ENCODE measurements at regions not wholly inside any gene's neighbourhood (a gene's known extent, or its start where the extent isn't known, plus 50 kb on each side); places are given as distances from the start of the nearest gene placed in this dataset.

DNA sequence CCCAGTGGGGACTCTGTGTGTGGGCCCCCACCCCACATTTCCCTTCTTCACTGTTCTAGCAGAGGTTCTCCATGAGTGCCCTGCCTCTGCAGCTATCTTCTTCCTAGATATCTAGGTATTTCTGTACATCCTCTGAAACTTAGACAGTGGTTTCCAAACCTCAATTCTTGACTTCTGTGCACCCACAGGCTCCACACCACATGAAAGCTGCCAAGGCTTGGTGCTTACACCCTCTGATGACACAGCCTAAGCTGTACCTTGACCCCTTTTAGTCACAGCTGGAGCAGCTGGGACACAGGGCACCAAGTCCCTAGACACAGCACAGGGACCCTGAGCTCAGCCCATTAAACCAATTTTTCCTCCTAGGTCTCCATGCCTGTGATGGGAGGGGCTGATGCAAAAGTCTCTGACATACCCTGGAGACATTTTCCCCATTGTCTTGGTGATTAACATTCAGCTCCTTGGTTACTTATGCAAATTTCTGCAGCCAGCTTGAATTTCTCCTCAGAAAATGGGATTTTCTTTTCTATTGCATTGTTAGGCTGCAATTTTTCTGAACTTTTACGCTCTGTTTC lies 304.5 kb downstream of the OTOL1 start:
- DNase-seq (ENCODE audit: low read depth): no peak

DNA sequence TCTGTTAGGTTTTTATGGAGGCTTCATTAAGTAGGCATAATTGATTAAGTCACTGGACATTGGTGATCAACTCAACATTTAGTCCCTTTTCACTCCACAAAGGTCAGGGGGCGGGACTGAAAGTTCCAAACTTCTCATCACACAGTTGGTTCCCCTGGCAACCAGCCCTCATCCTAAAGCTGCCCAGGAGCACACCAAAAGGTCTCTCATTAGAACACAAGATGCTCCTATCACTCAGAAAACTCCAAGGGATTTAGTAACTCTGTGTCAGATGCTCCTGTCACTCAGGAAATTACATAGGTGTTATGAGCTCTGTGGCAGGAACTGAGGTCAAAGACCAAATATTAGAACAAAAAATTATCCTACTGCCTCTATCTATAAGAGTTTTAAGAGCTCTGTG lies 321.5 kb downstream of the OTOL1 start:
- DNase-seq (ENCODE audit: low read depth): no peak

DNA sequence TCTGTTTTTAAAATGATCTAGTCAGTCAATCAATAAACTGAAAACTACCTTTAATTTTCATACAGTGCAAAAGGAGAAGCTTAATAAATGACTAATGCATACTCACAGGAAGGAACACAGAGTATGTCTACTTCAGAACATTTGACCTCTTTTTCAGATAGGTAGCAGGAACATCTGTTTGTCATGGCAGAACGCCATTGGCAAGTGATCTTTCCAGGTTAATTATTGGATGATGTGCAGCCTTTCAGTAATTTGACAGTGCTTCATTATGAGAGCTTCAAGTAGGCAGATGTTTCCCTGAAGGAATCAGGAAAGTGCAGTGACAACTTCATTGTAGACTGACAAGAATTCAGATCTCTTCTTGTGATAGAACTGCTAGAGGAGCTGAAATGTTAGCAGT lies 325.0 kb downstream of the OTOL1 start:
- no peak for DNase-seq (ENCODE audit: low read depth)

DNA sequence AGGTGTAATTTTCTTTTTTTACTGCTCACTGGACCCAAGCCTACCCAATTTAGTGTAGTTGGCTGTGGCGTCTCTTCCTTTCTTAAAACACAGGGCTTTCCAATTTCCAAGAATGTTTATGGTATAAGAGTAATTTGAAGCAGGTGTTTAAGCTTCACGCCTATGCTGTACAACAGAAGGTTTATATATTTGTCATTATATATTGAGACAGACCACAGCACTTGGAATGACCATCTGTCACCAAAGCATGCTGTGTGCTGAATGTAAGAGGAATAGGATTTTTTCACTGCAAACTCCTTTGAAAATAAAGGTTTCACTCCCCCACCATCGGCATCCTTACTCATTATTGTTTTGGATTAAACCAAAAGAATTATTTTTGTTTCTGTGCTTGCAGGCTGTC lies 325.7 kb downstream of the OTOL1 start:
- DNase-seq (ENCODE audit: low read depth): no peak

DNA sequence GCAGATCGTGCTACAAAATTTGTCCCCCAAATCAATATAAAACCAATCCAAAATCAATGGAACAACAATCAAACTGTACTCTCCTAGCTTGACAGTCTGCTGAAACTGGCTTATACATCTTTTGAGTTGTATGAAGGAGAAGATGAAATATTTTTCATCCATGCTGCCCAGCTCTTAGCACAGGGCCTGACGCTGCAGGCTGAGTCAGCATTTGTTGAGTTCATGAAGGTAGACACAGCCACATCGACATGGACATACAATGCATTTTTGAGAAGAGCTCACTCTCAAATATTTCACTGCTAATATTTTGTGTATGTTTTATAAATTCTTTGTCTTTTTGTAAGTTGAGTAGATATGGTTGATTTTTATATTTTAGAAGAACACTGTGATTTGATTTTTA lies 327.3 kb downstream of the OTOL1 start:
- no peak for DNase-seq (ENCODE audit: low read depth)

DNA sequence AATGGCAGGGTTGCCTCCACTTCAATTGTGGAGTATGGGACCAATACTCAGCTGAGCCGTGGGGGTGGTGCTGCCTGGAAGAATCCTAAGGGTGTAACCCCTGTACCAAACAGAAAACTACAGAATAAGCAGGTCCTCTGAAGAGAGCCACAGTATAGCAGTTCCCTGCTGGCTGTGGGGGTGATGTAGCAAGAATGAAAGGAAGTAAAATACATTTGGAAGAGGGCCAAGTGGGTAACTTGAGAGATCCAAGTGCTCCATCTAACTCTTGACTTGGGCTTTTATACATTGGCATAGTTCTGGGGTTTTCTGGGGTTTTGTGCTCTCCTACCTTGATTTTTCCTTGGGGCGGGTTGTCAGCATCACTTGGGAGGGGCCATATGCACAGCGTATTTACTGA lies 341.4 kb downstream of the OTOL1 start:
- DNase-seq (ENCODE audit: low read depth): no peak

DNA sequence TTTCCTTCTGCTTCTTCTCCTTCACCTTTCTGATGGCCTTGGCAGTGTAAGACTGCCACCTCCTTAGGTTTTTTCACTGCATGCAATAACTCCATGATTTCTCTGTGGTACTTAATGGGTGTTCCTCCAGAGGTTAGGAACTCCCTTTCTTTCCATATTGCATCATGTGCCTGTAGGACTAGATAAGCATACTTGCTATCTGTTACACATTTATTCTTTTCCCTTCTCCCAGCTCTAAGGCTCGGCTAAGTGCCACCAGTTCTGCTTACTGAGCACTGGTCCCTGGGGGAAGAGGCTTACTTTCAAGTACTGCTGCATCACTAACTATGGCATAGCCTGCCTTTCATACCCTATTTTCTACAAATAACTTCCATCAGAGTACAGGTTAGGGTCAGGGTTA lies 351.8 kb downstream of the OTOL1 start:
- DNase-seq (ENCODE audit: low read depth): no peak

DNA sequence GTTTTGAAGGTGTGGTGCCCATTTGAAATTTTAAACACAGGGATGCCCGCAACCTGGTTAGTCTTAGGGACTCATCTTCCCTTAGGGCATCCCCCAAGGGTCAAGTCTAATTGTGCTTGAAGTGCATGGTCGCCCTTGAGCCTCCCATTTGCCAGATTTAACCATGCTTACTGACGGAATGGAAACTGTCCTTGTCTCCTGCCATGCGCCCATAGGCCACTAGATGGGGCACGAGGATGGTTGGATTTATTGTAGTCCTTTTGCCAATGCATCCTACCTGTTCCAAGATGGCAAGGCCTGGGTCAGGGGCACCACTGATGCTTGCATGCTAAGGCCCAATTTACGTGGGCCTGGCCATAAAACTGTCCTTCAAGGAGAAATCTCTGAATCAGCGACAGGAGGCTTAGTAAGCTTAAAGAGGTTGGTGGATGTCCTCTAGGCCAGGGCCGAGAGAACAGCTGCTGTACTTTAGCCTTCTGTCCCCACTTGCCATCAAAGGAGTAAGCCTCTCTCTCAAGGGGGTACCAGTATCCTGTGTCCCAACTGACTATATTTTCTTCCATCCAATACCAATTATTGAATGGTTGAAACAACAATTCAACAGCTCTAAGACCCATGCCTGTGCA lies 355.4 kb downstream of the OTOL1 start:
- DNase-seq (ENCODE audit: low read depth): peak; percentile 17

DNA sequence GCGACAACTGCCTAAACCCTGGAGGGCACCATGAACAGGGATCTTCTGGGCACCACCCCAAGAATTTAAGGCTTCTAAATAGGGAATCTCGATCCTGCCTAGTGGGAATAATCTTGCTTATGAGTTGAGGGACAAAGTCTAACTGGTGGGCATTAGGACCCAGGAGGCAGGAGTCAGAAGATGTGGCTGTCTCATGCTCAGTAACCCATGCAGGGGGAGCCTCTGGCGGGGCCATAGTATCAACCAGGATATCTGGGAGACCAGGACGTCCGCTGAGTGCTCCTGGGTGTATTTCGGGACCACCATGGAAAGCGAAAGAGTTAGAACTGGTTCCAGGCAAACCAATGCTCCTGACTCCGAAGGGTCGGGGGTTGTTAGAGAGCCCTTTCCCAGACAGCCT lies 356.1 kb downstream of the OTOL1 start:
- DNase-seq (ENCODE audit: low read depth): no peak

DNA sequence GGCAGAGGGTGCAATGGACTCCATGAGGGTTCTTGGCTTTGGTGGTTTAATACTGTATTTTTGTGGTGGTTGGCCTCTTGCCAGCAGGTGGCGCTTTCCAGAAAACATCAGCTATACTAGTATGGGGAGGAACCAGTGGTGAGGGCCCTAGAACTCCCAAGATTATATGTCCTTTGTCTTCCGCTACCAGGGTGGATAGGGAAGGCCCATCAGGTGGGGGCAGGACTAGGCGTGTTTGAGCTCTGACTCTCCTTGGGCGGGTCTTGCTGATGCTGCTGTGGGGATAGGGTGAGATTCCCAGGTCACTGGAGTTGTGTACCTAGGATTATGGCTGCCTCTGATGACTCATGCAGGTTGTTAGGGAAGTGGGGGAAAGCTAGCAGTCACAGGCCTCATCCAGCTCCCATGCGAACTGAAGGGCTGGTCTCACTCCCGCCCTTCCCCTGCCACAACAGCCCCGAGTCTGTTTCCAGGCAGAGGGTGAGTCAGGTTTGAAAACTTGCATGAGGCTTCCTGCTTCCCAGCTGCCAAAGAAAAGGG lies 357.7 kb downstream of the OTOL1 start:
- DNase-seq (ENCODE audit: low read depth): no peak

DNA sequence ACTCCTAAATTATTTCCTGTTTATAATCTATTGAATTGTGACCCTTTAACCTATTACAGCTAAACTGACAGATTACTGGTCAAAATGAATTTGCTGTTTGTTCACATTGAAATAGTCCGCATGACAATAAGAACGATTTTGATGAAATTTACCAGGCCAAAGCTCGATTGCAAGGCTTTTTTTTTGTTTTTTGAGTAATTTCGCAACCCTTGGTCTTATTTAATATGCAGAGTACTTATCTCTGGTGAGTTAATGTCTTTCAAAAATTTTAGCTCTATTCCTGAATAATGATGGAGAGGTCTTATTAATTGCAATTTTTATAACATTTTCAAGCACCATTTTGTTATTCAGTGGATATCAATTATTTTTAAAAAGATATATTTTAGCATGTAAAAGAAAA lies 362.4 kb downstream of the OTOL1 start:
- no peak for DNase-seq (ENCODE audit: low read depth)

DNA sequence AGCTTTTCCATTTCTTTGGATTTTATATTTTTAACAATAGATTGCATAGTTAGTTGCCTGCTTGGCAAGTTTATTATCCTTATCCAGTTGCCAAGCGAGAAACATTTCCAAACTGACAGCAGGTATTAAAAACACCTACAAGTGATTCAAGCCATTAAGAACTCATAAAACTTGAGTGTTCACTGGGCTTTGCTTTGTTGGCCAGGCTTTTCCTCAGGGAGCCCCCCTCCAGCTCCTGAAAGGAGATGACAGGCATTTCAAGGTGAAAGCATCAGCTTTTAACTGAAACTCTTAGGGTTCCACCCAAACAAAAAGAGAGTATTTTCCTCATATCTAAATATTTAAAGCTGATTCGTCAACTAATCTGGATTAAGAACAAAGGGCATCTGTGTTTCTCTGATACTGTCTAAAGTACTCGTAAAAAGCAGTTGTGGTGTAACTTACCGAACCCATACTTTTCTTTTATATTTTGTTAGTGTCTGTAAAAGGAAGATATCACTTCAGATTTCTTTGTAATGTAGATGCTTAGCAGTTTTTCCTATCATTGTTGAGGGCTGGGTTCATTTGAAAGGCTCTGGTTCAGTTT lies 363.4 kb downstream of the OTOL1 start:
- DNase-seq (ENCODE audit: low read depth): no peak

DNA sequence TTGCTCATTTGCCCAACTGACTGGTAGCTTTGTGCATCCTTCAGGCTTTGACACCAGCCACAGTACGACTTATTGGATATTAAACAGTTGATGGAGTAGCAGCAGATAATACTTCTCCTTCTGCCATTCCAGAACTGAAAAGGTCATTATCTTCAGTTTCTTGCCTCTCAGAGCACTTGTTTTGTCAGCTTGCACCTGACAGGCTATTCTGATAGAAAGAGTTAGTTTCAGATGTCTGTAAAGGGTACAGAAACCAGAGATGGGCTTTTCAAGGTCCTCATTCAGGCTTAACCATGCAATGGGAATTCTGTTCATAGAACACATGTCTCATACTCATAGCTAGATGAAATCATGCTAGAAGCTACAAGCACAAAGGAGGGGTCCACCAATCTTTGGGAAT lies 367.2 kb downstream of the OTOL1 start:
- no peak for DNase-seq (ENCODE audit: low read depth)

DNA sequence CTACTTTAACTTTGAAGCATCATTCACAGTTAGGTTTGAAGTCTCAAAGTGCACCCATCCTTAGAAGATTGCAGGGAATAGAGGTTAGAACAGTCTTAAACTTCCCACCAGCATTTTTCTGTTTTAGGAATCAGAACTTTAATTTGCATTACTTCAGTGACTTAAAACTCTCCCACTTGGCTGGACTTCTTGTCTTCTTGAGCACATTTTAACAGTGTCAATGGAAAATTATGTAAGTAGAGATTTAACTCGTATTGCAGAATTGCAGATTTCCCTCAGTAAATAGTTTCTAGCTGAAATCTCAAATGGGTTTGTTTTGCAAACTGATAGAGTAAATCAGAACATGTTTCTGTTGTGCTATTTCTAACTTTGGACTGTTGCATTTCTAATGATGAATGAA lies 369.6 kb downstream of the OTOL1 start:
- DNase-seq (ENCODE audit: low read depth): no peak

DNA sequence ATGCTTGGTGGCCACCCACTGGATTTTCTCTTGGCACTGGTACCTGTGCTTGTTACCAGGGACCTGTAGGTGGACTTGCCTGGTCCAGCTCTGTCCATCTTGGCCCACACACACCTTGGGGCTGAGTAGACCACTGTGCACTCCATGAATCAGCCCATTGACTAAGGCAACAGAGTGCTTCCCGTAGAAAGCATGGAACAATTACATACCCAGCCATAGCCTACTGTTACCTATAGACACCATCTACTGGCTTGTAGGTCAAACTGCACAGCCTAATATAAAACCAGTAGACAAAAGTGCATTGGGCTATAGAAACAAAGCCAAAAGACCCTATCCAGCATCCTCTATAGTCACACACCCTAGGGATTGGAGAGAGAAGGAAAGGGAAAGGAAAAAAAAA lies 378.9 kb downstream of the OTOL1 start:
- DNase-seq (ENCODE audit: low read depth): no peak

DNA sequence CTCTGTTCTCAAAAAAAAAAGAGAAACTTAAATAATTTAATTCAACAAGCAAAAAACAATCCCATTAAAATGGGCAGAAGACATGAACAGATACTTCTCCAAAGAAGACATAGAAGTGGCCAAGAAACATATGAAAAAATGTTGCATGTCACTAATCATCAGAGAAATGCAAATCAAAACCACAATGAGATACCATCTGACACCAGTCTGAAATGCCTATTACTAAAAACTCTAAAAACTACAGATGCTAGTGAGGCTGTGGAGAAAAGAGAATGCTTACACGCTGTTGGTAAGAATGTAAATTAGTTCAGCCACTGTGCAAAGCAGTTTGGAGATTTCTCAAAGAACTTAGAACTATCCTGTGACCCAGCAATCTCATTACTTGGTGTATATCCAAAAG lies 382.9 kb downstream of the OTOL1 start:
- no peak for DNase-seq (ENCODE audit: low read depth)

DNA sequence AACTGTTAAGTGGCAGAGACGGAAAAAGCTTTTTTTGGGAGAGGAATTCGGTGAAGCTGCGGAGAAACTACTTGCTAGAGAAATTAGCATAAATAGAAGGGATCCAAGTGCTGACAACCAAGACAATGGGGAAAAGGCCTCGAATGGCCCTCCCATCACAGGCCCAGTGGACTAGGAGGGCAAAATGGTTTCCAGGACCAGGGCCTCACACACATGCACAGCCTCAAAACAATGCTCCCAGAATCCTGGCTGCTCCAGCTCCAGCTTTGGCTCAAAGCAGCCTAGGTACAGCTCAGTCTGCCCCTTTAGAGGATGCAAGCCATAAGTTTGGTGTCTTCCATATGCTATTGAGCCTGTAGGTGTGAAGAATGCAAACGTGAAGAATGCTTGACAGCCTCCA lies 388.2 kb downstream of the OTOL1 start:
- no peak for DNase-seq (ENCODE audit: low read depth)

DNA sequence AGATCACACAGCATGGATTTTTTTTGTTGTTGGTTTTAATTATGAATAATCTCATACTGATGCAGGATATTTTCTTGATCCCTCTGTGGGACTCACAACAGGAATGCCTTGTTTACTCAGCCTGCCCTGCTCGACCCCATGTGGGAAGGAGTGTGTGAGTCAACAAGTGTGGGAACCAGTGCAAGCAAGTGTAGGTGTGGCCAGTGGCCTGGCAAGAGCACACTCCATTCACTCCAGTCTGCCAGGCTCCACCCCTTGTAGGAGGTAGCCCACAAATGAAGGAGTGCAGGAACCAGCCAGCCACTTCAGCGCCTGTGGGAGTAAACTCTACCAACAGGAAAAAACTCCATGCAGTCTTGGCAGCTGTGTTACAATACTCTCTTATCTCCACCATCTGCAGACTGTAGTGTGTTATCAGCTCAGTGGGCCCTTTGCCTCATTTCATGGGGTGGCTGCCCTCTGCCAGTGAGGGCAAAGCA lies 393.6 kb downstream of the OTOL1 start:
- peak; percentile 91 for DNase-seq (ENCODE audit: low read depth)

DNA sequence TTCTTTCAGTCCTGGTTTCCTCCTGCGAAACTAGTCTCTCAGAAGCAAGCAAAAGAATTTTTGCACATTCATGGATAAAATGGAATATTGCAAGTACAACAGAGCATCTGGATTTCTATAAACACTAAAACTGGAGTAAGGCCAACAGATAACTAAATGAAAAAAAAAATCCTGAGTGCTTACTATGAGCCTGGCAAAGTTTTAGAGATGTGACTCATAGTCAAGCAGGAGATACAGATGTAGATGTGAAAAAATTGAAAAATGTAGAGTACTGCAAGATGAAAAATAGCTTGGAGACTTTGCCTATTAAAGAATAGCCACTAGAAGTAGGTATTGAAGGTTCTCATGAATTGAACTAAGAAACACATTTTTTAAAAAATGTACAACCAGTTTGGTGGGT lies 397.4 kb downstream of the OTOL1 start:
- peak; percentile 58 for DNase-seq (ENCODE audit: low read depth)

DNA sequence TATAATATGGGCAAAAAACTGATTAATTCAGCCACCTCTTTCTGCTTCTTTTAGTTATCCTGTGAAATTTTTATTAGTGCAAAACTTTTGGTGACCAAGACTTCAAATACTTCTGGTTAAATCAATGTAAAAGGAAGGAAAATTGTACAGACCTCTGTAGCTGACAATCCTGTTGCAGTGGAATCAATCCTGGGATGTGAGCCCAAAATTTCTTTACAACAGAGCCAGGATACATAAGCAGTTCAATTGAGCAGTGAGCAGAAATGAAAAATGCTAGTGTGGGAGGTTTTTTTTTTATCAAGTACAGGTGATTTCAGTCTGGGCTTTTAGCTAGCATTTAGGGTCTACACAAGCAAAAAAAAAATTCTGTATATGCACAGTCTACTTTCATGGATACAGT lies 398.0 kb downstream of the OTOL1 start:
- no peak for DNase-seq (ENCODE audit: low read depth)

DNA sequence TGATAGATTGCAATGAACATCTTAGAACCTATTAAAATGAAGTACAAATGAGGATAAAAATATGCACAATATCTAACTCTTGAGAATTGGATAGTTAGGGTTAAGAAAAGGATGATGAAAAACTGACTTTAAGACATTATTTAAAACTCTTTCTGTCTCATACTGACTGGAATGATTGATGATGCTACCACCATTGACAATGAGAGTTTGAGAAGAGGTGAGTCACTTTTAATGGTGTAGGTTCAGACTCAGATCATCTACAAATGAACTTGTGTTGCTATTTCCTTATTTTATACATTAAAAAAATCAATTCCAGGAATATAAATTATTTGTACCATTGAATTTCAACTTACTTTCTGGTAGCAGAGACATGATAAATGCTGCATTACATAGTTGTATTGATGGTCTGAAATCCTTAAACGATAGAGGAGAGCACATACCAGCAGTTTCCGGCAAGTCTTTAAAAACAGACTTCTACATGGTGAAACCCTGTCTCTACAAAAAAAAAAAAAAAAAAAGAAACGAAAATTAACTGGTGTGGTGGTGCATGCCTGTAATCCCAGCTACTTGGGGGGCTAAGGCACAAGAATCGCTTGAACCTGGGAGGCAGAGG lies 409.0 kb downstream of the OTOL1 start:
- no peak for DNase-seq (ENCODE audit: low read depth)

DNA sequence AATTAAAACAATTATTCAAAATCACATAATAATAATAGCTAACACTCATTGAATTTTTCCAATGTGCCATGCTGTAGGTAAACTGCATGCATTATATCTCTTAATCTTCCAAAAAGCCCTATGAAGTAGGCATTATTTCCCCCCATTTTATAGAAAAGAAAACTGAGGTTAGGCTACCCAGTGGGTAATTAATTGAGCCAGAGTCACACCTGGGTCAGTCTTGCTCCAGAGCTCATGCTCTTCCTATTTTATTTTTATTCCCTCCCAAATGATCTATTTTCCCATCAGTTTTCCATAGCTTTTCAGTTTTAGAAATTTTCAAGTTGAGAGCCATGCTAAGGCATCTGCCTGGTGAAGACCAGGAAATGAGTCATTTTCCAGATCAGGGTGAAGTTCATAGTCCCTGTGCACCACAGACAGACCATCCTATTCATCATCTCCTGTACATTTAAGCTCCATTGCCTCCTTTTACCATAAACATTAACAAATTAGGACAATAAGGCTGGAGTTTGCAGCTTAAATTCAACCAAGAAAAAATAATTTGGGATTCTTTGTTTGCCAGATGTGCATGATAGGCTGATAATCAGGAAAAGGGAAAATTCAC lies 417.3 kb downstream of the OTOL1 start:
- peak; percentile 25 for DNase-seq (ENCODE audit: low read depth)

Measured in fibroblast of gingiva (primary cell).